ENCODE measurements at regions not wholly inside any gene's neighbourhood (a gene's known extent, or its start where the extent isn't known, plus 50 kb on each side); places are given as distances from the start of the nearest gene placed in this dataset.
A peak's percentile ranks its signal among the peaks of the same experiment; 100 is the strongest.

GRCh38 chr4:108313546-108314339 lies 145.0 kb upstream of the LEF1 start:
- TF ChIP-seq, protein P1, sequence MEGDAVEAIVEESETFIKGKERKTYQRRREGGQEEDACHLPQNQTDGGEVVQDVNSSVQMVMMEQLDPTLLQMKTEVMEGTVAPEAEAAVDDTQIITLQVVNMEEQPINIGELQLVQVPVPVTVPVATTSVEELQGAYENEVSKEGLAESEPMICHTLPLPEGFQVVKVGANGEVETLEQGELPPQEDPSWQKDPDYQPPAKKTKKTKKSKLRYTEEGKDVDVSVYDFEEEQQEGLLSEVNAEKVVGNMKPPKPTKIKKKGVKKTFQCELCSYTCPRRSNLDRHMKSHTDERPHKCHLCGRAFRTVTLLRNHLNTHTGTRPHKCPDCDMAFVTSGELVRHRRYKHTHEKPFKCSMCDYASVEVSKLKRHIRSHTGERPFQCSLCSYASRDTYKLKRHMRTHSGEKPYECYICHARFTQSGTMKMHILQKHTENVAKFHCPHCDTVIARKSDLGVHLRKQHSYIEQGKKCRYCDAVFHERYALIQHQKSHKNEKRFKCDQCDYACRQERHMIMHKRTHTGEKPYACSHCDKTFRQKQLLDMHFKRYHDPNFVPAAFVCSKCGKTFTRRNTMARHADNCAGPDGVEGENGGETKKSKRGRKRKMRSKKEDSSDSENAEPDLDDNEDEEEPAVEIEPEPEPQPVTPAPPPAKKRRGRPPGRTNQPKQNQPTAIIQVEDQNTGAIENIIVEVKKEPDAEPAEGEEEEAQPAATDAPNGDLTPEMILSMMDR (IDR thresholded peaks at IDR 0.05; ENCODE audit: control insufficient read depth, extremely low read depth, insufficient read depth): no peak
- H3K4me3 ChIP-seq (ENCODE audit: low read depth, low read length): no peak overlapping the region
- no peak for DNase-seq (ENCODE audit: low read depth)

DNA sequence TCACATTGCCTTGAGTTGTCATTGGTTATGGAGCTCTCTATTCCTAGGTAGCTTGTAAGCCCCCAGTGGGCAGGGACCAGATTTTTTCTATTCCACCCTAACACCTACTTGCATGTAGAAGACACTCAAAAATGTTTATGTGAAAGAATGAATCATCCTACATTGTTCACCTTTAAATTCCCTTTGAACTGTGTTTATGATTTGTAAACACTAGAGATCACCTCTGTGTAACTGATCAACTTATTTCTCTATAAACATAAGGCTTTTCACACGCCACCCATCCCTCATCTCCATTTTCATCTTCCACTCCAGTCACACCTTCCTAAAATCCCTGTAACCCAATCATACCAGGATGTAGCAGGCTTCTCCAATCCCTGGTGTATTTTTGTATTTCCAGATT lies 142.6 kb upstream of the LEF1 start:
- no peak overlapping the region for H3K4me3 ChIP-seq (ENCODE audit: low read depth, low read length)
- no peak for DNase-seq (ENCODE audit: low read depth)
- TF ChIP-seq, protein P1 (IDR thresholded peaks at IDR 0.05; ENCODE audit: control insufficient read depth, extremely low read depth, insufficient read depth): no peak

GRCh38 chr4:108303488-108304177 lies 134.9 kb upstream of the LEF1 start:
- TF ChIP-seq, protein P1 (IDR thresholded peaks at IDR 0.05; ENCODE audit: control insufficient read depth, extremely low read depth, insufficient read depth): no peak
- H3K4me3 ChIP-seq (ENCODE audit: low read depth, low read length): no peak overlapping the region
- DNase-seq (ENCODE audit: low read depth): no peak

DNA sequence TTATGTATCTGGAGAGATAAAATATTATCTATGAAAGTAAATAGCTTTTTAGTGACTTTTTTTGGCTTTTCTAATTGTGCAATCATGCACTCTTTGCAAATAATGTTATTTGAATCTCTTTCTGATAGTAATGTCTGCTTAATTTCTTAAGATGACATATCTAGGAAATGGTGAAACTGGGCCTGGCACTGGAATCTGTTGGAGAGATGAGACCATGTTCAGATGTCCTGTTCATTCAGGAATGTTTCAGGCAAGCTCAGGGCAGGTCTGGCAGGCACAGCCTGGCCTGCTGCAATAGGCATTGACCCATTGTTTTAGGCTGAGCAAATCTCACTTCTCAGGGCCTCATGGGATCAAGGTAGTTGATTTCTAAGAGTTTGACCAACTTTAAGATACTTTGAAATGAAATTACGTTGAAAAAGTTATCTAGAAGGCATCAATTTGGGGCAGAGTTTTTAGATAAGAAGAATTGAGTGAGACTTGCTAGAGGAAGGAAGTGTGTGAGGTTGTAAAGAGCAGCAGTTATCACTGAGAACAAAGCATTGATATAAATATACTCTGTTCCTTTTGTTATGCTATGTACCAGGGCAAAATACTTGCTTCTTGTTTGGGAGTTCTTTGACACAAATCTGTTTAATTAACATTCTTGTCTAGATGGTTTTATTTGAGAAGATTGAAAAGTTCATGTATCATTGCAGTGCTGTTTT lies 133.0 kb upstream of the LEF1 start:
- DNase-seq (ENCODE audit: low read depth): no peak
- H3K4me3 ChIP-seq (ENCODE audit: low read depth, low read length): no peak overlapping the region
- TF ChIP-seq, protein P1 (IDR thresholded peaks at IDR 0.05; ENCODE audit: control insufficient read depth, extremely low read depth, insufficient read depth): no peak

DNA sequence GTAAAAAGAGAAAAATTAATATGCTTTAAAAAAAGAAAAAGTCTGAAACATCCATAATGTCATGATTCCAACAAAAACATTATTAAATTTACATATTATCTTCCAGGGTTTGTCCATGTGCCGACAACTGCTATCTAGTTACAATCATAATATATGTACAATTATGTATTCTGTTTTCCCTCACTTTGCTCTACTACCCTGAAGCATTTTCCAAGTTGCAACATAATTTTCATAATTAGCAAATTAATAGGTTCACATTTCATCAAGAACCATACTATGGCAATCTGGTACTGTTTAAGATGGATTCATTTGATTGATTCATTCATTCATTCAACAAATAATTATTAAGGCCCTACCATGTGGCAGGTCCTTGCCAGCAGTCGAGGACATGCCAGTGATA lies 128.9 kb upstream of the LEF1 start:
- DNase-seq (ENCODE audit: low read depth): no peak
- H3K4me3 ChIP-seq (ENCODE audit: low read depth, low read length): no peak overlapping the region
- TF ChIP-seq, protein P1 (IDR thresholded peaks at IDR 0.05; ENCODE audit: control insufficient read depth, extremely low read depth, insufficient read depth): no peak

DNA sequence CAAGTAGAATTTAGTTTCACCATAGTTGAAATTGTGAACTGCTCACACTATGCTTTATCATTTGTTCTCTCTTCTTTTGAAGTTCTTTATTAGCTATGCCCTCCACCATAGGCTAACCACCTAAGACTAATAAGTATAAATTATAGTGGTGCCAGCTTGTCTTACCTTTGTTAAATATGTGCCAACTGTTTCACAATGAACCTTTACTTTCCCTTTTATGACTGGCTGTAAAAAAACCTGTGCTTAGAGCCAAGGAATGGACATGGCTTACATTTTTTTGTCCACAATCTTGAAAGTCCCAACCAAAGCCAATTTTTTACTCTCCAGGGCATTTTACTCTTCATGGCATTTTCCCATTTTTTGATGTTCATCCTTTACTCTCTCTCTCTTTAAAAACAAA lies 123.5 kb upstream of the LEF1 start:
- DNase-seq (ENCODE audit: low read depth): peak; percentile 70
- TF ChIP-seq, protein P1 (IDR thresholded peaks at IDR 0.05; ENCODE audit: control insufficient read depth, extremely low read depth, insufficient read depth): no peak
- no peak overlapping the region for H3K4me3 ChIP-seq (ENCODE audit: low read depth, low read length)

All from LNCaP clone FGC (cell line).